ENCODE measurements at regions not wholly inside any gene's neighbourhood (a gene's known extent, or its start where the extent isn't known, plus 50 kb on each side); places are given as distances from the start of the nearest gene placed in this dataset.

GRCh38 chr7:81606078-81606863, 163.6 kb downstream of the HGF start:
- TF ChIP-seq REST (IDR thresholded peaks at IDR 0.05; ENCODE audit: insufficient read depth in 1 of 2, low read depth in 2 of 2, low read length in 2 of 2): no peak
- no peak for TF ChIP-seq TAF1 (IDR thresholded peaks at IDR 0.05; ENCODE audit: borderline replicate concordance, insufficient read depth, low read length)
- no peak for TF ChIP-seq SIN3A (IDR thresholded peaks at IDR 0.05; ENCODE audit: borderline replicate concordance, insufficient read depth, low read length)
- TF ChIP-seq FOXP2 (optimal IDR thresholded peaks at IDR 0.05; ENCODE audit: borderline replicate concordance, extremely low read depth, extremely low read length, insufficient read depth): no peak
- no peak for TF ChIP-seq POLR2AphosphoS5 (IDR thresholded peaks at IDR 0.05; ENCODE audit: low read depth, low read length)

- no peak for TF ChIP-seq FOXP2 (optimal IDR thresholded peaks at IDR 0.05; ENCODE audit: borderline replicate concordance, extremely low read depth, extremely low read length, insufficient read depth)
- no peak for TF ChIP-seq SIN3A (IDR thresholded peaks at IDR 0.05; ENCODE audit: borderline replicate concordance, insufficient read depth, low read length)
- TF ChIP-seq POLR2AphosphoS5 (IDR thresholded peaks at IDR 0.05; ENCODE audit: low read depth, low read length): no peak
- no peak for TF ChIP-seq REST (IDR thresholded peaks at IDR 0.05; ENCODE audit: insufficient read depth in 1 of 2, low read depth in 2 of 2, low read length in 2 of 2)
- TF ChIP-seq TAF1 (IDR thresholded peaks at IDR 0.05; ENCODE audit: borderline replicate concordance, insufficient read depth, low read length): no peak
Observed at GRCh38 chr7:81605493-81605892, 164.4 kb downstream of the HGF start.

- TF ChIP-seq REST (IDR thresholded peaks at IDR 0.05; ENCODE audit: insufficient read depth in 1 of 2, low read depth in 2 of 2, low read length in 2 of 2) (no peak), POLR2AphosphoS5 (IDR thresholded peaks at IDR 0.05; ENCODE audit: low read depth, low read length) (no peak), SIN3A (IDR thresholded peaks at IDR 0.05; ENCODE audit: borderline replicate concordance, insufficient read depth, low read length) (no peak), FOXP2 (optimal IDR thresholded peaks at IDR 0.05; ENCODE audit: borderline replicate concordance, extremely low read depth, extremely low read length, insufficient read depth) (no peak), TAF1 (IDR thresholded peaks at IDR 0.05; ENCODE audit: borderline replicate concordance, insufficient read depth, low read length) (no peak)
Observed at GRCh38 chr7:81604808-81605174, 165.1 kb downstream of the HGF start.

GRCh38 chr7:81604075-81604807, 165.6 kb downstream of the HGF start:
- TF ChIP-seq POLR2AphosphoS5 (IDR thresholded peaks at IDR 0.05; ENCODE audit: low read depth, low read length): 0 out of 2 replicates have a peak, but pooled peaks have one; percentile 32
- TF ChIP-seq FOXP2 (optimal IDR thresholded peaks at IDR 0.05; ENCODE audit: borderline replicate concordance, extremely low read depth, extremely low read length, insufficient read depth): no peak
- 0 out of 2 replicates have a peak, but pooled peaks have one; percentile 40 for TF ChIP-seq SIN3A (IDR thresholded peaks at IDR 0.05; ENCODE audit: borderline replicate concordance, insufficient read depth, low read length)
- TF ChIP-seq REST (IDR thresholded peaks at IDR 0.05; ENCODE audit: insufficient read depth in 1 of 2, low read depth in 2 of 2, low read length in 2 of 2): peak in 1 of 2 experiments; percentile 68; a peak in 1 of 4 replicates
- peak; percentile 55; the same call in 1 of the 2 replicates for TF ChIP-seq TAF1 (IDR thresholded peaks at IDR 0.05; ENCODE audit: borderline replicate concordance, insufficient read depth, low read length)

Measured in PFSK-1 (cell line).